22Rv1 (cell line): ENCODE measurements at regions not wholly inside any gene's neighbourhood (a gene's known extent, or its start where the extent isn't known, plus 50 kb on each side); places are given as distances from the start of the nearest gene placed in this dataset.

Source experiments
- H3K27ac ChIP-seq: fragments of 450-650 bp; 2 replicates; pipeline ENCODE4 v1.5.1; 2017
- CTCF ChIP-seq: fragments of 450-650 bp; IDR thresholded peaks from 2 replicates; pipeline ENCODE4 v1.5.1; 2017; ENCODE audit warnings: mild to moderate bottlenecking
- ZFX ChIP-seq: fragments of 450-650 bp; IDR thresholded peaks from 2 replicates; pipeline ENCODE4 v1.6.1; 2017; ENCODE audit warnings: antibody characterized with exemption, borderline replicate concordance

- H3K27ac ChIP-seq, result no peak overlapping the region
- no peak for TF ChIP-seq CTCF
- no peak for TF ChIP-seq ZFX
These were observed 148.6 kb upstream of the ZC3H12A start for GRCh38 chr1:37325509-37326437.

GRCh38 chr1:37332126-37332525 lies 142.3 kb upstream of the ZC3H12A start:
- no peak for TF ChIP-seq CTCF

GRCh38 chr1:37338658-37339057 lies 135.7 kb upstream of the ZC3H12A start:
- H3K27ac ChIP-seq, result no peak overlapping the region
- no peak for TF ChIP-seq ZFX
- TF ChIP-seq CTCF, result no peak

More at GRCh38 chr1:37332126-37332525, 142.3 kb upstream of the ZC3H12A start:
- no peak overlapping the region for H3K27ac ChIP-seq

GRCh38 chr1:37342736-37343135 lies 131.6 kb upstream of the ZC3H12A start:
- TF ChIP-seq ZFX, result no peak
- TF ChIP-seq CTCF, result no peak
- H3K27ac ChIP-seq, result no peak overlapping the region

GRCh38 chr1:37347104-37347649 lies 127.2 kb upstream of the ZC3H12A start:
- no peak overlapping the region for H3K27ac ChIP-seq
- TF ChIP-seq ZFX (no peak), CTCF (no peak)

- H3K27ac ChIP-seq, result no peak overlapping the region
- no peak for TF ChIP-seq ZFX
- no peak for TF ChIP-seq CTCF
These were observed 120.5 kb upstream of the ZC3H12A start for GRCh38 chr1:37353871-37354270.
